ENCODE measurements at regions not wholly inside any gene's neighbourhood (a gene's known extent, or its start where the extent isn't known, plus 50 kb on each side); places are given as distances from the start of the nearest gene placed in this dataset.

GRCh38 chr6:54010340-54011276 lies 100.6 kb upstream of the MLIP start:
- no peak for DNase-seq

- DNase-seq, result no peak
Measured at GRCh38 chr6:54011277-54011648, 100.0 kb upstream of the MLIP start.

- no peak for DNase-seq
Measured at GRCh38 chr6:54013966-54014365, 97.3 kb upstream of the MLIP start.

- no peak for DNase-seq
Measured at GRCh38 chr6:54014440-54014839, 96.8 kb upstream of the MLIP start.

GRCh38 chr6:54017877-54018276 lies 93.4 kb upstream of the MLIP start:
- no peak for DNase-seq

GRCh38 chr6:54018722-54019121 lies 92.5 kb upstream of the MLIP start:
- DNase-seq, result peak in 1 of 2 experiments; percentile 12

- DNase-seq, result no peak
Measured at GRCh38 chr6:54019860-54020259, 91.4 kb upstream of the MLIP start.

GRCh38 chr6:54020334-54020733 lies 90.9 kb upstream of the MLIP start:
- no peak for DNase-seq

- DNase-seq, result no peak
Measured at GRCh38 chr6:54026652-54027400, 84.4 kb upstream of the MLIP start.

GRCh38 chr6:54028170-54028569 lies 83.1 kb upstream of the MLIP start:
- no peak for DNase-seq

GRCh38 chr6:54029187-54029586 lies 82.1 kb upstream of the MLIP start:
- DNase-seq, result no peak

- DNase-seq, result no peak
Measured at GRCh38 chr6:54031169-54031568, 80.1 kb upstream of the MLIP start.

- no peak for DNase-seq
Measured at GRCh38 chr6:54037277-54037779, 73.9 kb upstream of the MLIP start.

- no peak for DNase-seq
Measured at GRCh38 chr6:54040545-54040944, 70.7 kb upstream of the MLIP start.

GRCh38 chr6:54041239-54041638 lies 70.0 kb upstream of the MLIP start:
- no peak for DNase-seq

GRCh38 chr6:54043360-54043759 lies 67.9 kb upstream of the MLIP start:
- DNase-seq, result no peak

GRCh38 chr6:54044059-54044458 lies 67.2 kb upstream of the MLIP start:
- DNase-seq, result no peak

- DNase-seq, result no peak
Measured at GRCh38 chr6:54048782-54049181, 62.5 kb upstream of the MLIP start.

GRCh38 chr6:54050750-54051149 lies 60.5 kb upstream of the MLIP start:
- DNase-seq, result no peak

- no peak for DNase-seq
Measured at GRCh38 chr6:54053881-54054391, 57.3 kb upstream of the MLIP start.

- no peak for DNase-seq
Measured at GRCh38 chr6:54056105-54056504, 55.1 kb upstream of the MLIP start.

GRCh38 chr6:54057058-54057457 lies 54.2 kb upstream of the MLIP start:
- DNase-seq, result no peak

- DNase-seq, result no peak
Measured at GRCh38 chr6:54058236-54058635, 53.0 kb upstream of the MLIP start.

GRCh38 chr6:54059683-54060082 lies 51.6 kb upstream of the MLIP start:
- DNase-seq, result no peak
